Glutamatergic neuron (in vitro differentiated cells): ENCODE measurements at regions not wholly inside any gene's neighbourhood (a gene's known extent, or its start where the extent isn't known, plus 50 kb on each side); places are given as distances from the start of the nearest gene placed in this dataset.

Source experiments
- DNase-seq: peaks from one replicate; pipeline ENCODE4 v3.0.0; 2022
- H3K27ac Mint-ChIP-seq: one replicate; pipeline ENCODE4 v1.8.0; 2020; ENCODE audit warnings: mild to moderate bottlenecking, mixed read lengths, inconsistent platforms; ENCODE audit not compliant: unreplicated experiment
- H3K27me3 Mint-ChIP-seq: one replicate; pipeline ENCODE4 v1.8.0; 2020; ENCODE audit warnings: mild to moderate bottlenecking, moderate library complexity, mixed read lengths, inconsistent platforms; ENCODE audit not compliant: unreplicated experiment
- H3K36me3 Mint-ChIP-seq: one replicate; pipeline ENCODE4 v1.8.0; 2020; ENCODE audit warnings: mild to moderate bottlenecking, mixed read lengths, inconsistent platforms; ENCODE audit not compliant: unreplicated experiment
- H3K4me1 Mint-ChIP-seq: one replicate; pipeline ENCODE4 v1.8.0; 2020; ENCODE audit warnings: mild to moderate bottlenecking, low read depth, mixed read lengths, inconsistent platforms; ENCODE audit not compliant: unreplicated experiment
- H3K4me3 Mint-ChIP-seq: one replicate; pipeline ENCODE4 v1.8.0; 2020; ENCODE audit warnings: mild to moderate bottlenecking, mixed read lengths, inconsistent platforms; ENCODE audit not compliant: unreplicated experiment
- H3K9me3 Mint-ChIP-seq: one replicate; pipeline ENCODE4 v1.8.0; 2020; ENCODE audit warnings: mild to moderate bottlenecking, moderate library complexity, mixed read lengths, inconsistent platforms; ENCODE audit not compliant: unreplicated experiment
- CTCF ChIP-seq: fragments of 200-600 bp; sonication (generic); IDR thresholded peaks from one replicate; pipeline ENCODE4 v1.5.0; 2021; ENCODE audit not compliant: partially characterized antibody, unreplicated experiment

GRCh38 chr9:96163712-96164111, 138.3 kb downstream of the HSD17B3 start:
- Mint-ChIP-seq H3K27me3 (no peaks in the 10 kb centered on the region), H3K36me3 (peaks cover 6% of the 10 kb centered on the region), H3K4me1 (peaks cover 4% of the 10 kb centered on the region), H3K9me3 (peaks cover 2% of the 10 kb centered on the region), H3K4me3 (no peak overlapping the region), H3K27ac (no peak overlapping the region)
- DNase-seq: no peak
- TF ChIP-seq CTCF: no peak

GRCh38 chr9:96163161-96163560, 138.8 kb downstream of the HSD17B3 start:
- H3K27me3 Mint-ChIP-seq: no peaks in the 10 kb centered on the region
- H3K9me3 Mint-ChIP-seq: peaks cover 2% of the 10 kb centered on the region
- H3K4me3 Mint-ChIP-seq: no peak overlapping the region
- H3K4me1 Mint-ChIP-seq: peaks cover 4% of the 10 kb centered on the region
- no peak overlapping the region for H3K27ac Mint-ChIP-seq
- no peak for TF ChIP-seq CTCF
- peaks cover 6% of the 10 kb centered on the region for H3K36me3 Mint-ChIP-seq
- DNase-seq: no peak

- Mint-ChIP-seq H3K36me3 (peaks cover 6% of the 10 kb centered on the region), H3K9me3 (peaks cover 7% of the 10 kb centered on the region), H3K4me3 (no peak overlapping the region), H3K27me3 (peaks cover 5% of the 10 kb centered on the region), H3K4me1 (peaks cover 16% of the 10 kb centered on the region), H3K27ac (no peak overlapping the region)
- TF ChIP-seq CTCF: no peak
- DNase-seq: no peak
Measured at GRCh38 chr9:96161819-96162218, 140.2 kb downstream of the HSD17B3 start.

- no peak overlapping the region for H3K27ac Mint-ChIP-seq
- no peak overlapping the region for H3K4me3 Mint-ChIP-seq
- peaks cover 25% of the 10 kb centered on the region for H3K4me1 Mint-ChIP-seq
- H3K36me3 Mint-ChIP-seq: peaks cover 6% of the 10 kb centered on the region
- TF ChIP-seq CTCF: no peak
- peaks cover 15% of the 10 kb centered on the region for H3K27me3 Mint-ChIP-seq
- peaks cover 17% of the 10 kb centered on the region for H3K9me3 Mint-ChIP-seq
- no peak for DNase-seq
Measured at GRCh38 chr9:96160866-96161265, 141.1 kb downstream of the HSD17B3 start.

- TF ChIP-seq CTCF: no peak
- no peak for DNase-seq
- H3K36me3 Mint-ChIP-seq: peaks cover 6% of the 10 kb centered on the region
- H3K4me3 Mint-ChIP-seq: no peak overlapping the region
- no peak overlapping the region for H3K27ac Mint-ChIP-seq
- peaks cover 17% of the 10 kb centered on the region for H3K9me3 Mint-ChIP-seq
- H3K4me1 Mint-ChIP-seq: peaks cover 27% of the 10 kb centered on the region
- H3K27me3 Mint-ChIP-seq: peaks cover 15% of the 10 kb centered on the region
Measured at GRCh38 chr9:96160168-96160567, 141.8 kb downstream of the HSD17B3 start.
